NOMO-1 treated with dmso at 0.1 percent for 144 hours (cell line): ENCODE measurements at regions not wholly inside any gene's neighbourhood (a gene's known extent, or its start where the extent isn't known, plus 50 kb on each side); places are given as distances from the start of the nearest gene placed in this dataset.
"Not testable (repeated sequence)": the region's sequence is repeated elsewhere in the genome, so short reads cannot be mapped to it uniquely, and the experiment has no call there.

ENCODE experiments used
- DNase-seq: peaks from one replicate; lab custom pipeline; 2025; ENCODE audit not compliant: unreplicated experiment; lab: John Stamatoyannopoulos, UW

- no peak for DNase-seq
Measured at GRCh38 chr4:38413524-38414341, 250.3 kb upstream of the KLF3 start.

- DNase-seq, result no peak
Measured at GRCh38 chr4:38414410-38414809, 249.6 kb upstream of the KLF3 start.

GRCh38 chr4:38415682-38416081 lies 248.3 kb upstream of the KLF3 start:
- no peak for DNase-seq

- DNase-seq, result no peak
Measured at GRCh38 chr4:38416450-38417014, 247.5 kb upstream of the KLF3 start.

DNA sequence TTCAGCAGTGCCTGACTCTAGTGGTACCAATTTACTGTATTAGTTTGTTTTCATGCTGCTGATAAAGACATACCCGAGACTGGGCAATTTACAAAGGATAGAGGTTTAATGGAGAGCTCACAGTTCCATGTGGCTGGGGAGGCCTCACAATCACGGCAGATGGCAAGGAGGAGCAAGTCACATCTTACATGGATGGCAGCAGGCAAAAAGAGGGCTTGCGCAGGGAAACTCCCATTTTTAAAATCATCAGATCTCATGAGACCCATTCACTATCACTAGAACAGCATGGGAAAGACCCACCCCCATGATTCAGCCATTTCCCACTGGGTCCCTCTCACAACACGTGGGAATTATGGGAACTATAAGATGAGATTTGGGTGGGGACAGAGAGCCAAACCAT lies 243.7 kb upstream of the KLF3 start:
- DNase-seq, result not testable (repeated sequence)

DNA sequence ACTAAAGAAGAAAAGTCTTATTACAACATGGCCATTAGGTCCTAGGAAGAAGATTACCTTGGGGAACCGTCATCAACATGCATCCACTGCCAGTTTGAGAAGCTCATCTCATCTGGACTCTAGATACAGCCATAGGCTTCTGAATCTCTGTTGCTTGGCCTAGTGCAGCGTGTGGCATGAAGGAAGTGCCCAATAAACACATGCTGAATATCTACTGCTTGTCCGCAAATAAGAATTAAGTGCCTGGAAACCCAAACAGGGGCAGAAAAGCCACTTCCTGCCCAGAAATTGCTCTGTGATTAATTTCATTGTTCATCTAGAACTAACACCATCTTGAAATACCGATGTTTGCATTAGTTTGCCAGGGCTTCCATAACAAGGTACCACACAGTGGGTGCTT lies 241.1 kb upstream of the KLF3 start:
- DNase-seq, result no peak

DNA sequence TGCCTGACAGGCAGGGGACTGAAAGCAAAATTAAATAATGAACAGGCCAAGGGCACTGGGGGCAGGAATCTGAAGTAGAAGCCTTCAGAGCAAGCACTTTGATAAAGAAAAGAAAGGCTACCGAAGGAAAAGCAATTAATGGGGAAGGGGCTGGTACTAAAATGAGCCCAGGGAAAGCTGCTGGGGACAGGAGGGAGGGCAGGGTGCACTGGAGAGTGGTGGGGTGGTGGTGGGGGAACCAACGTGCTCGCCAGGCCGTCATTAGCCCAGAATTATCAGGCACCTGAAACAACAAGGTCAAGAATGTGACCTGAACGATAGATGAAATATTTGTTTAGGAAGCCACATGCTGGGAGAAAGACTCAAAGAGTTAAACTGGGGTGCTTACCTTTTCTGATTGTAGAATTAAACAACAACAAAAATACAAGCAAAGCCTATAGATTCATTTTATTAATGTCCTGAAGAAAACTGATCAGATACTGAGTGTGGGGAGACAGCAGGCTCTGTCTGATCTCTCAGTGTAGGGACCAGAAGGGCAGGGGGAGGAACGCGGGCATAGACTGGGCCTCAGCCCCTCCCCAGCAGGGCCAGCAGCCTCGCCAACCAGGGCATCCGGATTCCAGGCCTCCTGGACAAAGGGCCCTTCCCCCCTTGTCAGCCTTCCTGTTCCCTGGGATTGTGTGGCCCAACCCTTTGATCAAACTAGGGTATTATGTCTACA lies 239.7 kb upstream of the KLF3 start:
- DNase-seq, result no peak

GRCh38 chr4:38426532-38426931 lies 237.5 kb upstream of the KLF3 start:
- no peak for DNase-seq

DNA sequence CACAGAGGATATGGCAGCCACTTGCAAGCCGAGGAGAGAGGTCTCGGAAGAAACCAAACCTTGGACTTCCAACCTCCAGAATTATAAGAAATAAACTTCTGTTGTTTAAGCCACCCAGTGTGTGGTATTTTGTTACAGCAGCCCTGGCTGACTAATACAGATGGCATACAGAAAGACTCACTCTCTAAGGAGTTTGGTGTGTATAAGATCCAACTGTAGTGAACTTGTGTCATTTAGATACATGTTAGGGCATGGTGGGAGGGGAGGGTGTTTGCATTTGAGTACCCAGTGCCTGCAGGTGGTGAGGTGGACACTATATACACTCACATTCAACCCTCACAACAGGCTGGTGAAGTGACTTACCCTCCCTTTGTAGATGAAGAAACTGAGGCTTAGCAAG lies 233.2 kb upstream of the KLF3 start:
- DNase-seq, result no peak

DNA sequence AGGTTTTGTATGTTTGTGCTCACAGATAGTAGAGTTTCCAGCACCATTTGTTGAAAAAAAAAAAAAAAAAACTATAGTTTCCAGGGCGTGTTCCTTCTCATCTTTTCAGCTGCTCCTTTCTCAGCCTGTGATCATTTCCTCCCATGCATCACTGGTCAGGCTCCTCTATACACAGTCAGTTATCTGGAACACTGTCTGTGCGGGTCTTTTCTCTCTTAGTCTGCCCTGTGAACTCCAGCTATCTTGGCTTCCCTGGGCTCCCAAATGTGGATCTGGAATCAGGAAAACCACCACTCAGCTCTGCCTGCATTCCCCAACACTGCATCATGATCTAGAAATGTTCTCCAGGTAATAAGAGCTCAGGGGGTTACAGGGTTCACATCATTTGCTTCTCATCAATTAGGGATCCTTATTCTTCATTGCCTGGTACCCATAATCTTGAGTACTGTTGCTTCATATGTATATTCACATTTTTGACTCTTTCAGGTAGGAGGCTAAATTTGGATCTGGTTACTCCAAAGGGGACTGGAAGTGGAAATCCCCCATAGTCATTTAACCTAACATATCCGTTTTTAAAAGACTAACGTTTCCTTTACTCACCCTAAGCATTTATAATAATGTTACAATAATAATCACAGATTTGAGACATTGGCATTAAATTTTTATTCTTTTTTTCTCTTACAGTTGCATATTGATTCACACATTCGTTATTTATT lies 221.8 kb upstream of the KLF3 start:
- no peak for DNase-seq

- DNase-seq, result no peak
Measured at GRCh38 chr4:38449506-38450174, 214.4 kb upstream of the KLF3 start.

DNA sequence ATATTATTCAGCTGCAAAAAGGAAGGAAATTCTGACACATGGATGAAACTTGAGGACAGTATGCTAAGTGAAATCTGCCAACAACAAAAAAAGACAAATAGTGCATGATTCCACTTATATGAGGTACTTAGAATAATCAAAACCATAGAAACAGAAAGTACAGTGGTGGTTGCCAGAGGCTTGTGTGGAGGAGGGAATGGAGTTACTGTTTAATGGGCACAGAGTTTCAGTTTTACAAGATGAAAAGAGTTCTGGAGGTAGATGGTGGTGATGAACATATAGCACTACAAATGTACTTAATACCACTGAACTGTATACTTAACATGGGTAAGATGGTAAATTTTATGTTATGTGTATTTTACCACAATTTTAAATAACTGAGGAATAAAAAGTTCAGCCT lies 212.0 kb upstream of the KLF3 start:
- DNase-seq, result no peak

DNA sequence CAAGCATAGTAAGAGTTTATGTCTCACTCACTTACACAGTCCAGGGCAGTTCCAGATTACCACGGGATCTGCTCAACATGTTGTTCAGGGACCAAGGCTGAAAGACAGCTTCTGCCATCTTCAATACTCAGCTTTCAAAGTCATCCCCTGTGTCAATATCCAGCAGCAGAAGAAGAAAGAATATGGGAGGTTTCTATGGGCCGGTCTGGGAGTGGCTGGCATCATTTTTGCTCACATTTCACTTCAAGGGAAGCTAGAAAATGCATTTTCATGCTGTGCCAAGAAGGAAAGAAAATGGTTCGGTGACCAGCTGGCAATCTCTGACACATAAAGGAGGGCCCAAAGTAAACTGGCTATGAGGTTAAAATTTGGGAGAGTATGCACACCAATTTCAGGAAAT lies 211.5 kb upstream of the KLF3 start:
- DNase-seq, result no peak

DNA sequence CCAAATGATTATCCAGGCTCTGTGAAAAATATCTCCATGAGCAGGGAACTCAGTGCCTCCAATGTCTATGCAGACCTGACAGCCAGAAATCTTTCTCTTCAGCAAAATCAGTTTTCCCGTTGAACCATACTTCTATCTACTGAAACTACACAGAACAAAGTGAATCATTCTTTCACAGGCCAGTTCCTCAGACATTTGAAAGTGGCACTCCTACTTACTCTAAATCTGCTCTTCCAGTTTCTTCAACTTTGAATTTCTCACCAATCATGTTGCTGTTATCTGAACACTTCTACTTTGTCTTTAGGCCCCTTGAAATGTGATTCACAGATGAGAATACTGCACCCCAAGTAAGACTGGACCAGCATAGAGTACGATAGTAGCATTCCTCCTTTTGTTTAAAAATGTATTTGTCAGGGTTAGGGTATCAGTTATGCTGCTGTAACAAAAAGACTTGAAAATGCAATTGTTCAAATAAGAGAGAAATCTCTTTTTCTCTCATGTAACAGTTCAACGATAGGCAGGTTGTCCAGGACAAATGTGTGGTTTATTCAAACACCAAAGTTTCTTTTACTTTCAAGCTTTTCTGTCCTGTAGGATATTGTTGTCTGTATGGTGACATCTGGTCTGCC lies 210.6 kb upstream of the KLF3 start:
- no peak for DNase-seq

DNA sequence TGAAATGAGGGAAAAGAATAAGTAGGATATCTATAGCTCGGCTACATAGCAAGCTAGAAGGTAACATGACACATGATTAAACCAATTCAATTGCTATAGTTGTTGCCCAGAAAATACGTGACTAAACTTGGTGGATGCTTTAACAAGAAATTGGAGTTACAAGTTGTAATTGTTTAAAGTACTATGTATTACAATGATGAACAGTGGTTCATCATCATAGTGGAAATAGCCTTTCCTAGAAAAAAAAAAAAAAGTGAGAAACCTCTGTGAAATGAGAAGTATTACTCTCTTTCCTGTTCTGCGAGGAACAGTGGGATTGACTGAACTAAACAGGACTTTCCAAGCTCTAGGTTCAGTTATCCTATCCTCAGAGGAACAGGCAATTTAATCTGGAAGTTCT lies 209.7 kb upstream of the KLF3 start:
- DNase-seq, result no peak

DNA sequence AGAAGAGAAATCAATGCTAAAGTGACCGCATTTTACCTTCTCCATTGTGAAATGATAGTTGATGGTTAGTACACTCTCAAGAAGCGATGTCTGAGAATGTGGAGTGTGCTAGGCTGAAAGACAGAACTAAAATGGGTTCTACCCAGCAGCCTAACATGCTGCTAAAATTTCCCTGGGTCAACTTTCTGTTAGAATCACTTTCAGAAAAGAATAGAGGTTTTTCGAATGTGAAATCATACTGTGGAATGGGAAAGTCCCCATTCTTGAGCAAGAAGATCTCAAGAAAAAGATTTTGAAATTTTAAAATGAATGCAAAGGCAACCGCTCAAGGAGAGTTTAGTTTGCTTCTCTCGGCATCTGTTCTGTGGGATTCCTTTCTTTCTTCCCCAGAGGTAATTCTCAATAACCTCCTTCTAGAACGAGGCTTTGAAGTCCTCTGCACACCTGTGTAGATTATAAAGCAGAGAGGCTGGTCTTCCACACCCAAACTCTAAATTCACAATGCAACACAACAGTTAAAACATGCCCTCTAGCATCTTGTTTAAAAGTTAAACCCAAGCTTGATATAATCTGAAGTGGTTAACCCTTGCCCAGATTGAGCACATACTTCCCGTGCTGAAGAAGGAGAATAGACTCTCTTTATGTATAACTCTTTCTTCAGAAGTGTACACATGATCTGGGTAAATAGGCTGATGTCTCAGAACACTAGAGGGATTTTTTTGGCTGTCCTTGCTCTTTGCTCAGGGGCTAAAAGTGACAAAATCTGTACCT lies 208.7 kb upstream of the KLF3 start:
- DNase-seq, result no peak

- no peak for DNase-seq
Measured at GRCh38 chr4:38456096-38456495, 207.9 kb upstream of the KLF3 start.

DNA sequence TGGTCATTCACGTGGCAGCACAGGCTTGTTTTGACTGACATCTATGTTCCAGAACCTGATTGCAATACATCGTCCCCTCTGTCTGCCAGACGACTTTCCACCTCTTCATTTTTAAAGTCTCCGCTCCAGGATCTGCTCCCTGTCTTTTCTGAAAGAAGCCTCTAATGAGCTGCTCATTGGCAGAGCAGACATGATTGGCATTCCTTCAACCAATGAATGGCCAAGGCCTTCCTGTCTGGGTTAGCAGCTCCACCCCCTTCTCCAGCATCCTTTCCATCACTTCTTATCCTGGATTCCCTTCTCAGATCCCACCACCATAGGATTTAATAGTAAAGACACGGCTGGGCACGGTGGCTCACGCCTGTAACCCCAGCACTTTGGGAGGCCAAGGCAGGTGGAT lies 202.7 kb upstream of the KLF3 start:
- DNase-seq, result no peak

GRCh38 chr4:38462367-38463055 lies 201.5 kb upstream of the KLF3 start:
- no peak for DNase-seq
